Testis (tissue), 2 donors: ENCODE measurements at regions not wholly inside any gene's neighbourhood (a gene's known extent, or its start where the extent isn't known, plus 50 kb on each side); places are given as distances from the start of the nearest gene placed in this dataset.

Source experiments
- DNase-seq: peaks from one replicate; pipeline ENCODE4 v3.0.0-alpha.2; 2019
- H3K27ac ChIP-seq, 2 donors: fragments of 200-600 bp; sonication (generic); one replicate each; pipeline ENCODE4 v1.5.1; 2019
- H3K27me3 ChIP-seq: fragments of 200-600 bp; sonication (generic); one replicate; pipeline ENCODE4 v1.5.1; 2019
- H3K36me3 ChIP-seq: fragments of 200-600 bp; sonication (generic); one replicate; pipeline ENCODE4 v1.5.1; 2017; ENCODE audit warnings: low read depth; ENCODE audit errors: missing control alignments
- H3K4me1 ChIP-seq: fragments of 200-600 bp; sonication (generic); one replicate; pipeline ENCODE4 v1.5.1; 2019
- H3K4me3 ChIP-seq, 2 donors: fragments of 200-600 bp; sonication (generic); one replicate each; pipeline ENCODE4 v1.5.1; 2017 to 2019
- H3K9me3 ChIP-seq: fragments of 200-600 bp; sonication (generic); one replicate; pipeline ENCODE4 v1.5.1; 2017
- POLR2A ChIP-seq: fragments of 450-650 bp; IDR thresholded peaks from one replicate; pipeline ENCODE4 v1.6.1; 2017; ENCODE audit warnings: antibody characterized with exemption, mild to moderate bottlenecking, moderate library complexity
- WGBS, 2 donors: methylation state at CpG; one replicate each; pipeline ENCODE4 v1.1.5; 2018; 5-methylcytosine and 5-hydroxymethylcytosine counted together
- intact Hi-C: fragments of 100-400 bp; cut with DNase I; formaldehyde crosslinking; loops from one replicate; pipeline ENCODE4 v1.15.1; 2023; ENCODE audit warnings: low total_unique reads
- TF ChIP-seq, protein P1 (sequence below), 3 experiments: fragments of 450-650 bp in 2 of 3; fragments of 200-600 bp in 1 of 3; sonication (generic) in 1 of 3; IDR thresholded peaks; one replicate each; pipeline ENCODE4 v1.5.1; 2016 to 2019; ENCODE audit warnings: antibody characterized with exemption in 3 of 3, mild to moderate bottlenecking in 2 of 3, moderate library complexity in 1 of 3

DNA sequence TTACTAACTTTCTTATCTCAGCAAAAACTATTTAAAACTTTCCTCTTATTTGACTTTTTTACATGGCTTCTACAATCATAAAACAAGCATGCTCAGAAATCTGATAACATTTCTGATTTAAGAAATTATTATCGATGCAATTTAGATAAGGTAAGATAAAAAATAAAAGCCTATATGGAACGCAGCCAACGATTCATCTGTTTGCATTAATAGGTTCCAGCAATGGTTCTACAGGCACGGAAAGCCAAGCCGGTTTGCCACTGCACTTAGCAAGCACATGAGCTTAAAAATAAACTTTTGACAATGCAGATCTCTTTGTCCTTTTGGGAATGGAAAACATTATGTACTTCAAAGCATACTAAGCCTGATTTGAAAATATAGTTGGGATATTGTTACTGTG lies 77.5 kb upstream of the KCNK2 start:
- Histone ChIP-seq H3K27me3 (no peaks in the 10 kb centered on the region), H3K4me3 (no peak overlapping the region), H3K36me3 (no peaks in the 10 kb centered on the region), H3K9me3 (no peaks in the 10 kb centered on the region), H3K27ac (no peak overlapping the region), H3K4me1 (no peaks in the 10 kb centered on the region)
- no peak for DNase-seq
- WGBS, 2 donors, result 42 to 45% methylated on average over 5 of the region's 5 CpGs
- no peak for TF ChIP-seq POLR2A
- TF ChIP-seq, protein P1, sequence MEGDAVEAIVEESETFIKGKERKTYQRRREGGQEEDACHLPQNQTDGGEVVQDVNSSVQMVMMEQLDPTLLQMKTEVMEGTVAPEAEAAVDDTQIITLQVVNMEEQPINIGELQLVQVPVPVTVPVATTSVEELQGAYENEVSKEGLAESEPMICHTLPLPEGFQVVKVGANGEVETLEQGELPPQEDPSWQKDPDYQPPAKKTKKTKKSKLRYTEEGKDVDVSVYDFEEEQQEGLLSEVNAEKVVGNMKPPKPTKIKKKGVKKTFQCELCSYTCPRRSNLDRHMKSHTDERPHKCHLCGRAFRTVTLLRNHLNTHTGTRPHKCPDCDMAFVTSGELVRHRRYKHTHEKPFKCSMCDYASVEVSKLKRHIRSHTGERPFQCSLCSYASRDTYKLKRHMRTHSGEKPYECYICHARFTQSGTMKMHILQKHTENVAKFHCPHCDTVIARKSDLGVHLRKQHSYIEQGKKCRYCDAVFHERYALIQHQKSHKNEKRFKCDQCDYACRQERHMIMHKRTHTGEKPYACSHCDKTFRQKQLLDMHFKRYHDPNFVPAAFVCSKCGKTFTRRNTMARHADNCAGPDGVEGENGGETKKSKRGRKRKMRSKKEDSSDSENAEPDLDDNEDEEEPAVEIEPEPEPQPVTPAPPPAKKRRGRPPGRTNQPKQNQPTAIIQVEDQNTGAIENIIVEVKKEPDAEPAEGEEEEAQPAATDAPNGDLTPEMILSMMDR (IDR thresholded peaks at IDR 0.05), result no peak
- intact Hi-C loops, result no loop called here

DNA sequence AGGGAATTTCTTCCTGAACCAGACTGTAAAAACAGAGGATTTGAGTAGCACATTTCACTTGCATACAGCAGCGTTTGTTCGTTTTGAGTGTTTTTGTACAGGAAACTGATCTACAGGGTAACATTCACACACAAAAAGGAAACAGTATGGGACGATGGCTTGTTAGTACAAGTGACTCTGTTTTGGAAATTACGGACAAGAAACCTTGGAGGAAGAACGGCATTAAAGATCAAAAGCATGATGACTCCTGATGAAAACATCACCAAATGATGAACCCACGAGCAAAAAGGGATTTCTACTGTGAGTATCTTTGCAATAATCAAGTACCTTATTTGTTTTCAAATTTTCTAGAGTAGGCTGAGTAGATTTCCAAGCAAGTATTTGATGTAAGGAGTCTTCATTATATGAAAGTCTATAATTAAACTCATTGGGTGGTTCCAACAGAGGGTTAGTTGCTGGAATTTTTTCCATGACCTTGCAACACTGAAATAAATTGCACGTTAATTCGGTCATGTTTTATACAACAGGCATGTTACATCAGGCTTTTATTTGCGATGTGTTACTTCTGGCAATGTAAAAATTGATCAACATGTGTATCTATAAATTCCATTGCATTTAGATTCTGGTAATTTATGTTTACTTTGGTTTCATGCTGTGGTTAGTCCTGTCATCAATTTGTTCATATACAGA lies 76.7 kb upstream of the KCNK2 start:
- 58 to 73% methylated on average over 9 of the region's 9 CpGs for WGBS, 2 donors
- no peaks in the 10 kb centered on the region for H3K27me3 ChIP-seq
- DNase-seq, result no peak
- intact Hi-C loops, result no loop called here
- no peak overlapping the region for H3K4me3 ChIP-seq
- no peaks in the 10 kb centered on the region for H3K4me1 ChIP-seq
- H3K27ac ChIP-seq, result no peak overlapping the region
- no peaks in the 10 kb centered on the region for H3K9me3 ChIP-seq
- no peaks in the 10 kb centered on the region for H3K36me3 ChIP-seq
- TF ChIP-seq, protein P1 (IDR thresholded peaks at IDR 0.05), result no peak
- TF ChIP-seq POLR2A, result no peak

DNA sequence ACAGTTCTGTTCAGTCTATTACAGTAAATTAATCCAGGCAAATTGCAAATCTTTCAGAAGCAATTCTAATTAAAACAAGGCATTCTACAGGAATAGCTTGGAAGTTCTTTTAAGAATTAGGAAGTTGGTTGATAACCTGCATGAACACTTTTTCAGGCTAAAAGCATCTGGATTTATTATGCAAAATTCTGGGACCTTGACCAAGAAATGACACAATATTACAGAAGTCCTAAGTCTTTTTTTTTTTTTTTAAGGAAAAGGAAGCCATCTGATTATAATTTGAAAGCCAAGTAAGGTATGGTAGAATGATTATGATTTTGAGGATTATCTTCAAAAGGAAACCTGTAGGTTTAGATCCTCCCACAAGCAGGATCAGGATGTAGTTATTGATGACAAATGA lies 74.7 kb upstream of the KCNK2 start:
- TF ChIP-seq, protein P1 (IDR thresholded peaks at IDR 0.05), result no peak
- TF ChIP-seq POLR2A, result no peak
- no peaks in the 10 kb centered on the region for H3K27me3 ChIP-seq
- DNase-seq, result no peak
- intact Hi-C loops, result no loop called here
- no peak overlapping the region for H3K27ac ChIP-seq
- H3K9me3 ChIP-seq, result no peaks in the 10 kb centered on the region
- no peaks in the 10 kb centered on the region for H3K4me1 ChIP-seq
- no peak overlapping the region for H3K4me3 ChIP-seq
- no peaks in the 10 kb centered on the region for H3K36me3 ChIP-seq

DNA sequence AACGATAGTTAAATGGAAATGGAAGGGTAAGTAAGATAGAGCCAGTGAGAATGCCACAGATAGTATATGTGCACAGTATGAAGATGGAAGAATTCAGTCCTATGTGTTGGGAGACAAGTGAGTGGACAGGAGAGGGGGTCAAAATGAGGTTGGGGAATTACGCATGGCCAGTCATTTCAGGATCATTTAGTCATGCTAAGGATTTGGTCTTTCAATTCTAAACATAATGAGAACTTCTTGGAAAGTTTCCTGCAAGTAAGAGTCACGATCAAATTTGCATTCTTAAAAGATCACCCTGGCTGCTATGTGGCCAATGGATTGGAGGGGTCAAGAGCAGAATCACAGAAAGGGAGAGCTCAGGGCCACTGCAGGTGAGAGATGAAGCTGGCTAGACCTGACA lies 64.0 kb upstream of the KCNK2 start:
- Histone ChIP-seq H3K9me3 (no peaks in the 10 kb centered on the region), H3K4me1 (no peaks in the 10 kb centered on the region), H3K36me3 (no peaks in the 10 kb centered on the region), H3K4me3 (no peak overlapping the region), H3K27ac (no peak overlapping the region), H3K27me3 (no peaks in the 10 kb centered on the region)
- 49 to 73% methylated on average over 3 of the region's 3 CpGs for WGBS, 2 donors
- no peak for DNase-seq
- TF ChIP-seq POLR2A, result no peak
- TF ChIP-seq, protein P1 (IDR thresholded peaks at IDR 0.05), result no peak
- intact Hi-C loops, result no loop called here

DNA sequence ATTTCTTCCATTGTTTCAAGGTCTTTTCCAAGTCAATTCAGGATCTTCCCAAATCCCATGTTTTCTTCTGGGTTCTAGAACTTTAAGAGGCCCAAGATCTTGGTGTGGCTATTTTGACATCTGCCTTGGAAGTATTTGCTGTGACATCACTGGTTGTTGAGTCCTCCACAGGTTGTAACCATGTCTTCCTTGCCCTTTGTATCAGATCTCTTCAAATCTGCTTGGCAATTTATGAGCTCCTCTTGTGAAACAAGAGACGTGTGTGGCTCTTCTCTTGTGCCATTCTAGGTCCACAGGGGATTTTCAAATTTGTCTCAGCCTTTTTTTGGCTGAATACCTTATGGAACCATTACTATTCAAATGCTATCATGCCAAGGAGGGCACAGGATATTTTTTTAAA lies 60.3 kb upstream of the KCNK2 start:
- intact Hi-C loops, result no loop called here
- no peak for DNase-seq
- Histone ChIP-seq H3K27me3 (no peaks in the 10 kb centered on the region), H3K9me3 (no peaks in the 10 kb centered on the region), H3K4me3 (no peak overlapping the region), H3K36me3 (no peaks in the 10 kb centered on the region), H3K27ac (no peak overlapping the region), H3K4me1 (no peaks in the 10 kb centered on the region)
- 27 to 58% methylated on average over 1 of the region's 1 CpG for WGBS, 2 donors
- TF ChIP-seq, protein P1 (IDR thresholded peaks at IDR 0.05), result no peak
- TF ChIP-seq POLR2A, result no peak
